Dermis microvascular lymphatic vessel endothelial cell (primary cell): ENCODE measurements at regions not wholly inside any gene's neighbourhood (a gene's known extent, or its start where the extent isn't known, plus 50 kb on each side); places are given as distances from the start of the nearest gene placed in this dataset.

Source experiments
- DNase-seq, 2 donors: peaks; one replicate each; pipeline versions ENCODE4 v3.0.0 to v3.0.0-alpha.2; 2010; ENCODE audit warnings: low read depth in 2 of 2

GRCh38 chr3:151992326-151993041 is 119.0 kb downstream of the SUCNR1 start:
- no peak for DNase-seq

- DNase-seq: no peak
Observed at GRCh38 chr3:151995091-151995490, 121.6 kb downstream of the SUCNR1 start.

GRCh38 chr3:151998744-151999143 is 125.3 kb downstream of the SUCNR1 start:
- DNase-seq: no peak

GRCh38 chr3:151999936-152000335 is 126.5 kb downstream of the SUCNR1 start:
- DNase-seq: no peak

- no peak for DNase-seq
Observed at GRCh38 chr3:152011812-152012735, 138.6 kb downstream of the SUCNR1 start.

GRCh38 chr3:152019508-152019907 is 146.1 kb downstream of the SUCNR1 start:
- peak; percentile 24 to 71 for DNase-seq

- peak in 1 of 2 donors; percentile 85 for DNase-seq
Observed at GRCh38 chr3:152021951-152022461, 148.6 kb downstream of the SUCNR1 start.

- peak; percentile 71 to 89 for DNase-seq
Observed at GRCh38 chr3:152026033-152026556, 152.7 kb downstream of the SUCNR1 start.

- DNase-seq: no peak
Observed at GRCh38 chr3:152030320-152030719, 156.9 kb downstream of the SUCNR1 start.

- DNase-seq: no peak
Observed at GRCh38 chr3:152031321-152031720, 157.9 kb downstream of the SUCNR1 start.

GRCh38 chr3:152037297-152037696 is 163.9 kb downstream of the SUCNR1 start:
- no peak for DNase-seq

GRCh38 chr3:152037953-152038352 is 164.5 kb downstream of the SUCNR1 start:
- no peak for DNase-seq

- DNase-seq: no peak
Observed at GRCh38 chr3:152038490-152038889, 165.0 kb downstream of the SUCNR1 start.

GRCh38 chr3:152039887-152040286 is 166.4 kb downstream of the SUCNR1 start:
- no peak for DNase-seq

- DNase-seq: no peak
Observed at GRCh38 chr3:152040319-152040718, 166.9 kb downstream of the SUCNR1 start.

GRCh38 chr3:152043620-152044019 is 170.2 kb downstream of the SUCNR1 start:
- no peak for DNase-seq

GRCh38 chr3:152046280-152046679 is 172.8 kb downstream of the SUCNR1 start:
- peak in 1 of 2 donors; percentile 28 for DNase-seq

- DNase-seq: peak; percentile 95
Observed at GRCh38 chr3:152047465-152047864, 174.0 kb downstream of the SUCNR1 start.

- DNase-seq: no peak
Observed at GRCh38 chr3:152048831-152049230, 175.4 kb downstream of the SUCNR1 start.

GRCh38 chr3:152050903-152051302 is 177.5 kb downstream of the SUCNR1 start:
- DNase-seq: no peak

GRCh38 chr3:152051501-152052404 is 178.3 kb downstream of the SUCNR1 start:
- DNase-seq: no peak
